Ovary (tissue), 7 donors: ENCODE measurements at regions not wholly inside any gene's neighbourhood (a gene's known extent, or its start where the extent isn't known, plus 50 kb on each side); places are given as distances from the start of the nearest gene placed in this dataset.

Experiments used
- DNase-seq, 5 donors: peaks; one replicate each; pipeline ENCODE4 v3.0.0-alpha.2; 2019 to 2020
- H3K27ac ChIP-seq, 2 donors: fragments of 200-600 bp; one replicate each; pipeline versions ENCODE4 v1.5.1 to v1.8.0; 2019 to 2022
- H3K27me3 ChIP-seq: fragments of 200-600 bp; one replicate; pipeline ENCODE4 v1.8.0; 2022
- H3K36me3 ChIP-seq: fragments of 200-600 bp; sonication (generic); one replicate; pipeline ENCODE4 v1.5.1; 2019
- H3K4me1 ChIP-seq: one replicate; pipeline ENCODE4 v1.8.1; 2013; ENCODE audit warnings: mild to moderate bottlenecking, moderate library complexity; ENCODE audit not compliant: insufficient read depth
- H3K4me3 ChIP-seq: fragments of 200-600 bp; sonication (generic); one replicate; pipeline ENCODE4 v1.5.1; 2017
- H3K9me3 ChIP-seq, 2 donors: fragments of 200-600 bp in 1 of 2; sonication (generic) in 1 of 2; one replicate each; pipeline versions ENCODE4 v1.5.1 to v1.8.1; 2013 to 2019; ENCODE audit warnings: mild to moderate bottlenecking in 1 of 2, moderate library complexity in 1 of 2
- CTCF ChIP-seq, 3 donors: fragments of 450-650 bp in 2 of 3; fragments of 200-600 bp in 1 of 3; IDR thresholded peaks; one replicate each; pipeline versions ENCODE4 v1.5.1 to v1.8.0; 2016 to 2022; ENCODE audit warnings: antibody characterized with exemption in 3 of 3, mild to moderate bottlenecking in 1 of 3
- EP300 ChIP-seq: sonication (generic); formaldehyde crosslinking; IDR thresholded peaks from one replicate; pipeline ENCODE4 v1.6.1; 2017; ENCODE audit warnings: antibody characterized with exemption
- POLR2A ChIP-seq: fragments of 450-650 bp; IDR thresholded peaks from one replicate; pipeline ENCODE4 v1.6.1; 2017; ENCODE audit warnings: antibody characterized with exemption, mild to moderate bottlenecking, moderate library complexity
- WGBS, 3 donors: extraction: QIAGEN DNeasy Blood & Tissue Kit in 1 of 3; methylation state at CpG; one replicate each; pipeline versions ENCODE4 v1.1.5 to v1.1.7; 2013 to 2017; 5-methylcytosine and 5-hydroxymethylcytosine counted together
- intact Hi-C, 4 donors: fragments of 100-400 bp; cut with DNase I; formaldehyde crosslinking; loops; one replicate each; pipeline versions ENCODE4 v1.11.0 to v1.15.1; 2022 to 2023
- donor health status: DM: no; HTN: no; CAD: no; lungs with moderate emphysema.
- donor health status: DM: no; HTN: no; CAD: no.
- donor health status: Bipolar disorder and iron deficiency.
- donor health status: DM: no; HTN: no; CAD: no.
- donor health status: DM: yes; HTN: yes; CAD: no.

GRCh38 chrX:131837325-131837724 is 185.8 kb upstream of the STK26 start:
- DNase-seq: no peak
- Histone ChIP-seq H3K27me3 (no peaks in the 10 kb centered on the region), H3K9me3 (no peaks in the 10 kb centered on the region), H3K36me3 (no peaks in the 10 kb centered on the region), H3K4me3 (no peak overlapping the region), H3K27ac (no peak overlapping the region), H3K4me1 (no peaks in the 10 kb centered on the region)
- intact Hi-C loops: no loop called here
- TF ChIP-seq EP300 (no peak), CTCF (IDR thresholded peaks at IDR 0.05) (no peak), POLR2A (no peak)

GRCh38 chrX:131840799-131841495 is 182.2 kb upstream of the STK26 start:
- Histone ChIP-seq H3K36me3 (no peaks in the 10 kb centered on the region), H3K9me3 (no peaks in the 10 kb centered on the region), H3K4me3 (no peak overlapping the region), H3K27ac (no peak overlapping the region), H3K27me3 (no peaks in the 10 kb centered on the region), H3K4me1 (no peaks in the 10 kb centered on the region)
- TF ChIP-seq EP300 (no peak), CTCF (IDR thresholded peaks at IDR 0.05) (no peak), POLR2A (no peak)
- intact Hi-C loops: loop anchor here in 2 of 4 donors (2.0 to 5.0 kb wide), 2 partner anchors 162 to 164 kb away; no protein-coding TSS in a partner anchor
- 49 to 55% (median 50%) methylated on average over 23 to 24 of the region's 24 CpGs for WGBS, 3 donors
- DNase-seq: peak in 2 of 5 donors; percentile 26 to 35

- no peaks in the 10 kb centered on the region for H3K27me3 ChIP-seq
- H3K36me3 ChIP-seq: no peaks in the 10 kb centered on the region
- TF ChIP-seq CTCF (IDR thresholded peaks at IDR 0.05) (peak; percentile 51 to 67 (median 62)), EP300 (no peak), POLR2A (no peak)
- H3K27ac ChIP-seq: no peak overlapping the region
- intact Hi-C loops: loop anchor here in 2 of 4 donors (2.0 to 5.0 kb wide), 2 partner anchors 163 to 164 kb away; no protein-coding TSS in a partner anchor
- no peaks in the 10 kb centered on the region for H3K9me3 ChIP-seq
- H3K4me3 ChIP-seq: no peak overlapping the region
- H3K4me1 ChIP-seq: no peaks in the 10 kb centered on the region
- no peak for DNase-seq
- WGBS, 3 donors: 41 to 52% (median 47%) methylated on average over 29 to 31 of the region's 31 CpGs
These were observed 181.3 kb upstream of the STK26 start for GRCh38 chrX:131841496-131842437.

GRCh38 chrX:131843987-131844386 is 179.1 kb upstream of the STK26 start:
- TF ChIP-seq EP300: no peak
- no peak for TF ChIP-seq POLR2A
- TF ChIP-seq CTCF (IDR thresholded peaks at IDR 0.05): no peak
- H3K27ac ChIP-seq: no peak overlapping the region

More at GRCh38 chrX:131843987-131844386, 179.1 kb upstream of the STK26 start:
- no peaks in the 10 kb centered on the region for H3K9me3 ChIP-seq
- no peak overlapping the region for H3K4me3 ChIP-seq
- no peaks in the 10 kb centered on the region for H3K4me1 ChIP-seq
- no peaks in the 10 kb centered on the region for H3K27me3 ChIP-seq
- intact Hi-C loops: loop anchor here in 1 of 4 donors (5.0 kb wide), 1 partner anchor 167 kb away; no protein-coding TSS in a partner anchor
- H3K36me3 ChIP-seq: no peaks in the 10 kb centered on the region
- no peak for DNase-seq
